GM18505 (cell line): ENCODE measurements at regions not wholly inside any gene's neighbourhood (a gene's known extent, or its start where the extent isn't known, plus 50 kb on each side); places are given as distances from the start of the nearest gene placed in this dataset.

ENCODE experiments used
- ATAC-seq: cut with Tn5 transposase; IDR thresholded peaks from one replicate; pipeline ENCODE4 v1.9.1; 2021; ENCODE audit not compliant: unreplicated experiment
- POLR2A ChIP-seq: IDR thresholded peaks from 4 replicates; pipeline ENCODE4 v1.6.1; 2011; ENCODE audit warnings: borderline replicate concordance; ENCODE audit not compliant: insufficient read depth, insufficient read length; ENCODE audit errors: extremely low read depth

- no peak for TF ChIP-seq POLR2A
- no peak for ATAC-seq
Measured at GRCh38 chr9:36750630-36751029, 177.9 kb downstream of the MELK start.

GRCh38 chr9:36755019-36755418 lies 182.3 kb downstream of the MELK start:
- ATAC-seq: no peak
- no peak for TF ChIP-seq POLR2A

GRCh38 chr9:36759141-36759540 lies 186.4 kb downstream of the MELK start:
- no peak for TF ChIP-seq POLR2A
- ATAC-seq: no peak

- no peak for TF ChIP-seq POLR2A
- no peak for ATAC-seq
Measured at GRCh38 chr9:36759976-36760375, 187.3 kb downstream of the MELK start.

- TF ChIP-seq POLR2A: no peak
- ATAC-seq: no peak
Measured at GRCh38 chr9:36760667-36761420, 188.1 kb downstream of the MELK start.

- no peak for ATAC-seq
- no peak for TF ChIP-seq POLR2A
Measured at GRCh38 chr9:36762958-36763357, 190.3 kb downstream of the MELK start.

- no peak for ATAC-seq
Measured at GRCh38 chr9:36763778-36764177, 191.1 kb downstream of the MELK start.

GRCh38 chr9:36764364-36765076 lies 191.8 kb downstream of the MELK start:
- no peak for TF ChIP-seq POLR2A
- no peak for ATAC-seq

More at GRCh38 chr9:36763778-36764177, 191.1 kb downstream of the MELK start:
- TF ChIP-seq POLR2A: no peak

GRCh38 chr9:36765077-36765390 lies 192.3 kb downstream of the MELK start:
- ATAC-seq: no peak
- TF ChIP-seq POLR2A: no peak

GRCh38 chr9:36765468-36766341 lies 193.0 kb downstream of the MELK start:
- peak; percentile 65 for TF ChIP-seq POLR2A
- peak; percentile 97 for ATAC-seq

- no peak for ATAC-seq
- no peak for TF ChIP-seq POLR2A
Measured at GRCh38 chr9:36768677-36769076, 196.0 kb downstream of the MELK start.

GRCh38 chr9:36770025-36770424 lies 197.3 kb downstream of the MELK start:
- TF ChIP-seq POLR2A: no peak
- no peak for ATAC-seq

- no peak for ATAC-seq
- TF ChIP-seq POLR2A: no peak
Measured at GRCh38 chr9:36772449-36773403, 200.0 kb downstream of the MELK start.

- TF ChIP-seq POLR2A: no peak
- ATAC-seq: no peak
Measured at GRCh38 chr9:36778682-36779081, 206.0 kb downstream of the MELK start.
